ENCODE measurements at regions not wholly inside any gene's neighbourhood (a gene's known extent, or its start where the extent isn't known, plus 50 kb on each side); places are given as distances from the start of the nearest gene placed in this dataset.

DNA sequence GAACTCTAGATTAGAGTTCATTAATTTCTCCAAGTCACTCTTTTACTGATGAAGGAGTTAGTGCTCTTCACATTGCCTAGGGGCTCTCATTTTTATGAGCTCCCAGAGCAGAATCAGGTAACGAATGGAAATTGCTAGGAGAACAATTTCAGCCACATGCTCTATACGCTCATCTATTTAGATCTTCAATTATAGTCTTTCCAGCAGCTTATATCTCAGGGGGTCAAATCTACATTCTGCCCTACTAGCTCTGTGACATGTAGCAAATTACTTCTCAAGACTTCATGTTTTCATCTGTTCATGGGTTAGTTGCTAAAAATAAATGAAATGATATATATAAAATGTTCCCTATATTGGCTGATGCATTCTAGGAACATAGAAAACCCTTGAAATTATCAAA is 183.6 kb downstream of the PLPP3 start:
- Histone ChIP-seq H3K27ac (ENCODE audit: low read length) (no peak overlapping the region), H3K9me3 (replicated peaks; ENCODE audit: control insufficient read depth, low read depth, low read length) (no peaks in the 10 kb centered on the region), H3K27me3 (ENCODE audit: control insufficient read depth, insufficient read depth, low read length) (no peaks in the 10 kb centered on the region), H3K4me1 (ENCODE audit: control insufficient read depth, insufficient read depth, low read length) (no peaks in the 10 kb centered on the region), H3K36me3 (ENCODE audit: control insufficient read depth, insufficient read depth, low read length) (no peaks in the 10 kb centered on the region), H3K4me3 (ENCODE audit: low read length) (no peak overlapping the region)
- WGBS (ENCODE audit: insufficient coverage), result no CpG with 5 or more reads among the region's 2 CpGs
- no peak for DNase-seq

- H3K4me1 ChIP-seq (ENCODE audit: control insufficient read depth, insufficient read depth, low read length), result no peaks in the 10 kb centered on the region
- WGBS (ENCODE audit: insufficient coverage), result 65% methylated on average over 5 of the region's 6 CpGs
- H3K9me3 ChIP-seq (replicated peaks; ENCODE audit: control insufficient read depth, low read depth, low read length), result no peaks in the 10 kb centered on the region
- no peaks in the 10 kb centered on the region for H3K36me3 ChIP-seq (ENCODE audit: control insufficient read depth, insufficient read depth, low read length)
- H3K4me3 ChIP-seq (ENCODE audit: low read length), result no peak overlapping the region
- H3K27ac ChIP-seq (ENCODE audit: low read length), result no peak overlapping the region
- peak; percentile 73 for DNase-seq
- H3K27me3 ChIP-seq (ENCODE audit: control insufficient read depth, insufficient read depth, low read length), result no peaks in the 10 kb centered on the region
Measured at GRCh38 chr1:56394298-56394697, 185.1 kb downstream of the PLPP3 start.

GRCh38 chr1:56390934-56391731 is 188.2 kb downstream of the PLPP3 start:
- Histone ChIP-seq H3K4me1 (ENCODE audit: control insufficient read depth, insufficient read depth, low read length) (no peaks in the 10 kb centered on the region), H3K4me3 (ENCODE audit: low read length) (no peak overlapping the region), H3K27ac (ENCODE audit: low read length) (no peak overlapping the region), H3K36me3 (ENCODE audit: control insufficient read depth, insufficient read depth, low read length) (no peaks in the 10 kb centered on the region), H3K9me3 (replicated peaks; ENCODE audit: control insufficient read depth, low read depth, low read length) (no peaks in the 10 kb centered on the region), H3K27me3 (ENCODE audit: control insufficient read depth, insufficient read depth, low read length) (no peaks in the 10 kb centered on the region)
- WGBS (ENCODE audit: insufficient coverage), result 74% methylated on average over 10 of the region's 16 CpGs
- DNase-seq, result no peak

GRCh38 chr1:56390232-56390867 is 189.0 kb downstream of the PLPP3 start:
- H3K27me3 ChIP-seq (ENCODE audit: control insufficient read depth, insufficient read depth, low read length), result no peaks in the 10 kb centered on the region
- no peaks in the 10 kb centered on the region for H3K9me3 ChIP-seq (replicated peaks; ENCODE audit: control insufficient read depth, low read depth, low read length)
- no CpG with 5 or more reads among the region's 3 CpGs for WGBS (ENCODE audit: insufficient coverage)
- no peaks in the 10 kb centered on the region for H3K36me3 ChIP-seq (ENCODE audit: control insufficient read depth, insufficient read depth, low read length)
- no peak for DNase-seq
- no peak overlapping the region for H3K4me3 ChIP-seq (ENCODE audit: low read length)
- no peaks in the 10 kb centered on the region for H3K4me1 ChIP-seq (ENCODE audit: control insufficient read depth, insufficient read depth, low read length)
- no peak overlapping the region for H3K27ac ChIP-seq (ENCODE audit: low read length)

DNA sequence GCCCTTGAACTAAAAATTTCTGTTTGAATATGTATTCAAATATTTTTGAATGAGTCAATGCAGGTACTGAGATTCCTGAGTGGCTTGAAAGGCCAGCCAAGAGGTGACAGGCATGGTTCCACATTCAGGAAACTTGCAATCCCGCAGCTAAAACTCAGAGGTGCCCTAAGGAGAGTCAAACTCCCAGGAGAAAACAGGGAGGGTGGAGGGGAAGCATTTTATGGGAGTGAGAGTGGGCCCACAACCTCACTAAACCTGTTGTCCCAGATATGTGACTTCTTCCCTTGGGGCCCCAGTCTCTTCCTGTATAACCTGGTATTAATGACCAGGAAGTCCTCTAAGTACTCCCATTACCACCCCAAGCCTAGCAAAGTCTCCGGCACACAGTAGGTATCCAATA is 189.6 kb downstream of the PLPP3 start:
- DNase-seq, result no peak
- Histone ChIP-seq H3K4me1 (ENCODE audit: control insufficient read depth, insufficient read depth, low read length) (no peaks in the 10 kb centered on the region), H3K9me3 (replicated peaks; ENCODE audit: control insufficient read depth, low read depth, low read length) (no peaks in the 10 kb centered on the region), H3K36me3 (ENCODE audit: control insufficient read depth, insufficient read depth, low read length) (no peaks in the 10 kb centered on the region), H3K27ac (ENCODE audit: low read length) (no peak overlapping the region), H3K27me3 (ENCODE audit: control insufficient read depth, insufficient read depth, low read length) (no peaks in the 10 kb centered on the region), H3K4me3 (ENCODE audit: low read length) (no peak overlapping the region)
- WGBS (ENCODE audit: insufficient coverage), result no CpG with 5 or more reads among the region's 2 CpGs

DNA sequence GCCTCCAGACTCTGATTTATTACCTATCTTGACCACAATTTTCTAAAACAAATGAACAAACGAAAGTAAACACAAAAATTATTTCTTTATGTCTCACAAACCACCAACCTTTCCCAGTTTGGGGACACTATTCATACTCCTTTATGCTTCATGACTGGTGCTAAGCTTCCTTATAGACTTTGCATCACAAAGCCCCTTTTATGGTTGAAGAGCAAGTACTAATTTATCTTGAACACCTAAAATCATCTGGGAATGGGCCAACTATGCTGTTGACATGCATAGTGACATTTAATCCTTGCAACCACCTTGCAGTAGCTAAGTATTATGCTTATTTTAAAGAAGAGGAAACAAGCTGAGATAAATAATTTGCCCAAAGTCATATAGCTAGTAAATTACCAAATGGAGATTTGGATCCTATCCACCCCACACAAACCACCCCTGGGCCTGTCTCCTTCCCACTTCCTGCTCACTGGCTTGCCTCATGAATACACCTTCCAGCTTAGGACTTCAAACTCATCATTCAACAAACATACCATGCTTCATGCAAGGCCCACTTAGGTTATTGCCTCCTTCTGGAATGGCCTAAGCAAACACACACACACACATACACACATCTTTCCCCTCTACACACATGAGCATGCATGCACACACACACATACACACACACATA is 192.2 kb downstream of the PLPP3 start:
- Histone ChIP-seq H3K27ac (ENCODE audit: low read length) (no peak overlapping the region), H3K27me3 (ENCODE audit: control insufficient read depth, insufficient read depth, low read length) (no peaks in the 10 kb centered on the region), H3K36me3 (ENCODE audit: control insufficient read depth, insufficient read depth, low read length) (no peaks in the 10 kb centered on the region), H3K4me1 (ENCODE audit: control insufficient read depth, insufficient read depth, low read length) (no peaks in the 10 kb centered on the region), H3K4me3 (ENCODE audit: low read length) (no peak overlapping the region), H3K9me3 (replicated peaks; ENCODE audit: control insufficient read depth, low read depth, low read length) (no peaks in the 10 kb centered on the region)
- 83% methylated on average over 1 of the region's 1 CpG for WGBS (ENCODE audit: insufficient coverage)
- DNase-seq, result no peak

GRCh38 chr1:56385314-56385713 is 194.0 kb downstream of the PLPP3 start:
- WGBS (ENCODE audit: insufficient coverage), result no CpG with 5 or more reads among the region's 1 CpG
- Histone ChIP-seq H3K4me3 (ENCODE audit: low read length) (no peak overlapping the region), H3K9me3 (replicated peaks; ENCODE audit: control insufficient read depth, low read depth, low read length) (no peaks in the 10 kb centered on the region), H3K36me3 (ENCODE audit: control insufficient read depth, insufficient read depth, low read length) (no peaks in the 10 kb centered on the region), H3K4me1 (ENCODE audit: control insufficient read depth, insufficient read depth, low read length) (no peaks in the 10 kb centered on the region), H3K27ac (ENCODE audit: low read length) (no peak overlapping the region), H3K27me3 (ENCODE audit: control insufficient read depth, insufficient read depth, low read length) (no peaks in the 10 kb centered on the region)
- no peak for DNase-seq

- WGBS (ENCODE audit: insufficient coverage), result 60% methylated on average over 1 of the region's 5 CpGs
- Histone ChIP-seq H3K9me3 (replicated peaks; ENCODE audit: control insufficient read depth, low read depth, low read length) (no peaks in the 10 kb centered on the region), H3K4me1 (ENCODE audit: control insufficient read depth, insufficient read depth, low read length) (peaks cover 7% of the 10 kb centered on the region), H3K27me3 (ENCODE audit: control insufficient read depth, insufficient read depth, low read length) (no peaks in the 10 kb centered on the region), H3K36me3 (ENCODE audit: control insufficient read depth, insufficient read depth, low read length) (no peaks in the 10 kb centered on the region), H3K4me3 (ENCODE audit: low read length) (no peak overlapping the region), H3K27ac (ENCODE audit: low read length) (no peak overlapping the region)
- no peak for DNase-seq
Measured at GRCh38 chr1:56382929-56383328, 196.4 kb downstream of the PLPP3 start.

GRCh38 chr1:56380531-56380930 is 198.8 kb downstream of the PLPP3 start:
- H3K27me3 ChIP-seq (ENCODE audit: control insufficient read depth, insufficient read depth, low read length), result no peaks in the 10 kb centered on the region
- H3K9me3 ChIP-seq (replicated peaks; ENCODE audit: control insufficient read depth, low read depth, low read length), result no peaks in the 10 kb centered on the region
- no peak overlapping the region for H3K27ac ChIP-seq (ENCODE audit: low read length)
- WGBS (ENCODE audit: insufficient coverage), result 57% methylated on average over 2 of the region's 4 CpGs
- DNase-seq, result peak; percentile 54
- no peaks in the 10 kb centered on the region for H3K36me3 ChIP-seq (ENCODE audit: control insufficient read depth, insufficient read depth, low read length)
- H3K4me1 ChIP-seq (ENCODE audit: control insufficient read depth, insufficient read depth, low read length), result peaks cover 22% of the 10 kb centered on the region
- H3K4me3 ChIP-seq (ENCODE audit: low read length), result no peak overlapping the region

DNA sequence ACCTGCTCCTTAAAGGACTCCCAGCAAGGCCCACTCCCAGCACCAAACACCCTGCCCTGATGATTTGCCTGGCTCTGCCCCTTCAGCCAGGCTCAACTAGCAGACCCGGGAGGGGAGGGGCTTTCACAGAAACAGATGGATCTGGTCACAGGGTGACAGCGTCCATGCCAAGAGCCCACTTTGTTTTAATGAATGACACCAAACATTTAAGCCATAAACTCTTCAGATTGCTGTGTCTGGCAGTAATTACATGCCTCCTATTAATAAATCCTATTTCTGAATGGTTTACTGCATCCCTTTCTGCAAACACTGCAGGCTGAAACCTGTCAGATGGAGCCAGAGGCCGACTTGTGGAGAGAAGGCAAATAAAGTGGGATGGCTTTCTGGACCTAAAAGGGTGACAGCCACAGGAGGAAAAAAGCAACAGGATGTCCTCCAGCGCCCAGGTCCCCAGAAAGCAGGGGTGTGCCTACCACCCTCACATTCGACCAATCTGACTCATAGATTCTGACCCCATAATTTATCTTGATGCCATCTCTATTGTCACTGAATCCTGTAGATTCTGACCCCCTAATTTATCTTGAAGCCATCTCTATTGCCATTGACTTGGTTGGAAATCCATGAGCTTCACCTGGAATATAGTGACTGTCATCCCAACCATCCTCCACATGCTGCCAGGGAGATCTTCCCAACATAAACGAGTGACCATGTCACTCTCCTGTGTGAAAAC is 200.9 kb downstream of the PLPP3 start:
- Histone ChIP-seq H3K9me3 (replicated peaks; ENCODE audit: control insufficient read depth, low read depth, low read length) (no peaks in the 10 kb centered on the region), H3K4me1 (ENCODE audit: control insufficient read depth, insufficient read depth, low read length) (peaks cover 41% of the 10 kb centered on the region), H3K27ac (ENCODE audit: low read length) (peak overlapping the region; percentile 65), H3K36me3 (ENCODE audit: control insufficient read depth, insufficient read depth, low read length) (no peaks in the 10 kb centered on the region), H3K27me3 (ENCODE audit: control insufficient read depth, insufficient read depth, low read length) (no peaks in the 10 kb centered on the region), H3K4me3 (ENCODE audit: low read length) (no peak overlapping the region)
- DNase-seq, result peak; percentile 63
- WGBS (ENCODE audit: insufficient coverage), result 63% methylated on average over 5 of the region's 6 CpGs
